GM12878 (cell line): ENCODE measurements at regions not wholly inside any gene's neighbourhood (a gene's known extent, or its start where the extent isn't known, plus 50 kb on each side); places are given as distances from the start of the nearest gene placed in this dataset.

ENCODE experiments used
- ATAC-seq: fragments of 200-7000 bp; cut with Tn5 transposase; 3 replicates; pipeline ENCODE4 v1.9.1; 2020; ENCODE audit warnings: mild to moderate bottlenecking, moderate library complexity
- BruUV-seq: library from RNA; stranded (reverse); fragments of 400-500 nt; replicated peaks from 2 replicates; lab custom pipeline; 2021; lab: Mats Ljungman, UMichigan
- CTCF ChIA-PET: fragments of 300-600 bp; sonication (Branson Sonifier 250); formaldehyde crosslinking; extraction: SDS; loops from one replicate; lab custom pipeline; 2021; ENCODE audit warnings: inconsistent platforms; lab: Yijun Ruan, JAX
- POLR2A ChIA-PET: fragments of 350-600 bp; formaldehyde crosslinking; extraction: SDS; loops from one replicate; lab custom pipeline; 2021; ENCODE audit warnings: inconsistent platforms; lab: Charles Lee
- RAD21 ChIA-PET: fragments of 300-600 bp; sonication (Branson Sonifier 250); formaldehyde crosslinking; loops from one replicate; lab custom pipeline; 2023; ENCODE audit warnings: antibody characterized with exemption; ENCODE audit not compliant: unreplicated experiment; lab: Charles Lee
- SMC1A ChIA-PET: fragments of 300-600 bp; sonication (Branson Sonifier 250); formaldehyde crosslinking; loops from one replicate; lab custom pipeline; 2023; ENCODE audit not compliant: unreplicated experiment, uncharacterized antibody; lab: Charles Lee
- DNase-seq: peaks from one replicate; pipeline ENCODE4 v3.0.0-alpha.2; 2011; ENCODE audit warnings: low read depth, low spot score
- FAIRE-seq: peaks from 3 replicates; lab custom pipeline; 2011; peaks lifted over from hg19 to GRCh38; lab: Jason Lieb, UNC
- H2AFZ ChIP-seq: 2 replicates; pipeline ENCODE4 v1.6.0; 2011; ENCODE audit warnings: low read depth, low read length, control low read depth; ENCODE audit not compliant: control insufficient read depth
- H3K27ac ChIP-seq: 2 replicates; pipeline ENCODE4 v1.5.1; 2011; ENCODE audit warnings: control low read depth; ENCODE audit not compliant: control insufficient read depth, insufficient read depth
- H3K27me3 ChIP-seq, 2 experiments: replicated peaks in 1 of 2; 2 replicates each; pipeline versions ENCODE4 v1.6.0 to v1.6.1; 2011; ENCODE audit warnings: low read length in 1 of 2; ENCODE audit not compliant: control insufficient read depth in 2 of 2, insufficient read depth in 2 of 2
- H3K36me3 ChIP-seq, 2 experiments: 2 replicates each; pipeline ENCODE4 v1.5.1; 2011; ENCODE audit warnings: low read length in 1 of 2; ENCODE audit not compliant: control insufficient read depth in 2 of 2, insufficient read depth in 2 of 2
- H3K4me1 ChIP-seq: 2 replicates; pipeline ENCODE4 v1.6.1; 2011; ENCODE audit warnings: mild to moderate bottlenecking, low read length, moderate library complexity, mixed read lengths; ENCODE audit not compliant: control insufficient read depth, insufficient read depth
- H3K4me2 ChIP-seq: 2 replicates; pipeline ENCODE4 v1.6.0; 2011; ENCODE audit warnings: control low read depth; ENCODE audit not compliant: control insufficient read depth, insufficient read depth
- H3K4me3 ChIP-seq: fragments of 200-600 bp; sonication (generic); 2 replicates; pipeline ENCODE4 v1.5.1; 2016
- H3K79me2 ChIP-seq: 2 replicates; pipeline ENCODE4 v1.6.0; 2011; ENCODE audit warnings: low read length; ENCODE audit not compliant: control insufficient read depth, insufficient read depth
- H3K9ac ChIP-seq: 2 replicates; pipeline ENCODE4 v1.8.0; 2011; ENCODE audit warnings: low read length, control low read depth, mixed read lengths; ENCODE audit not compliant: control insufficient read depth, insufficient read depth
- H3K9me3 ChIP-seq: replicated peaks from 3 replicates; pipeline ENCODE4 v1.5.1; 2011; ENCODE audit warnings: mild to moderate bottlenecking, low read length; ENCODE audit not compliant: control insufficient read depth, insufficient read depth
- H4K20me1 ChIP-seq: 2 replicates; pipeline ENCODE4 v1.6.0; 2011; ENCODE audit not compliant: control insufficient read depth, insufficient read depth
- CREM ChIP-seq: IDR thresholded peaks from 2 replicates; pipeline ENCODE4 v1.6.1; 2014; ENCODE audit warnings: antibody characterized with exemption, low read depth
- E4F1 ChIP-seq: fragments of 450-650 bp; IDR thresholded peaks from 2 replicates; pipeline ENCODE4 v1.6.1; 2018; ENCODE audit warnings: borderline replicate concordance, mild to moderate bottlenecking; ENCODE audit not compliant: partially characterized antibody
- IKZF2 ChIP-seq, 2 experiments: fragments of 450-650 bp; IDR thresholded peaks; 2 replicates each; pipeline ENCODE4 v1.6.1; 2017; ENCODE audit warnings: mild to moderate bottlenecking in 2 of 2, moderate library complexity in 2 of 2
- MYC ChIP-seq: IDR thresholded peaks from 2 replicates; pipeline ENCODE4 v1.6.1; 2011; ENCODE audit warnings: mild to moderate bottlenecking, low read length, moderate library complexity, inconsistent platforms; ENCODE audit not compliant: insufficient read depth, insufficient replicate concordance, insufficient read length, severe bottlenecking
- NFIC ChIP-seq: IDR thresholded peaks from 2 replicates; pipeline ENCODE4 v1.6.1; 2012; ENCODE audit warnings: low read depth, mild to moderate bottlenecking, inconsistent platforms, low read length, moderate library complexity
- POLR2AphosphoS5 ChIP-seq: IDR thresholded peaks from 2 replicates; pipeline ENCODE4 v1.6.1; 2011; ENCODE audit warnings: mild to moderate bottlenecking, low read length, inconsistent platforms
- STAT3 ChIP-seq: IDR thresholded peaks from 2 replicates; pipeline ENCODE4 v1.6.1; 2011; ENCODE audit warnings: low read depth, low read length, improper control_type of control experiment
- YBX1 ChIP-seq: fragments of 450-650 bp; IDR thresholded peaks from 2 replicates; pipeline ENCODE4 v1.6.1; 2016; ENCODE audit warnings: antibody characterized with exemption
- ZSCAN29 ChIP-seq: fragments of 450-650 bp; IDR thresholded peaks from 2 replicates; pipeline ENCODE4 v1.6.1; 2017; ENCODE audit warnings: mild to moderate bottlenecking, moderate library complexity
- WGBS: methylation state at CpG from one replicate; pipeline ENCODE4 v1.1.6; 2016; ENCODE audit warnings: low lambda C conversion rate; ENCODE audit not compliant: insufficient replicate concordance, insufficient coverage; ENCODE audit errors: missing lambda C conversion rate; 5-methylcytosine and 5-hydroxymethylcytosine counted together
- in situ Hi-C: fragments of 300-500 bp; cut with MboI; formaldehyde crosslinking; loops from 9 replicates; pipeline ENCODE4 v1.14.3; 2018; ENCODE audit warnings: mixed read lengths
- intact Hi-C: fragments of 100-400 bp; cut with micrococcal nuclease; formaldehyde crosslinking; loops from one replicate; pipeline ENCODE4 v1.14.2; 2022; ENCODE audit not compliant: unreplicated experiment

- no peak for TF ChIP-seq E4F1
- TF ChIP-seq ZSCAN29, result no peak
- TF ChIP-seq CREM, result no peak
- TF ChIP-seq NFIC, result no peak
- TF ChIP-seq MYC, result no peak
Observed at GRCh38 chr22:48151641-48152040, 1389.2 kb downstream of the TBC1D22A start (continued).

DNA sequence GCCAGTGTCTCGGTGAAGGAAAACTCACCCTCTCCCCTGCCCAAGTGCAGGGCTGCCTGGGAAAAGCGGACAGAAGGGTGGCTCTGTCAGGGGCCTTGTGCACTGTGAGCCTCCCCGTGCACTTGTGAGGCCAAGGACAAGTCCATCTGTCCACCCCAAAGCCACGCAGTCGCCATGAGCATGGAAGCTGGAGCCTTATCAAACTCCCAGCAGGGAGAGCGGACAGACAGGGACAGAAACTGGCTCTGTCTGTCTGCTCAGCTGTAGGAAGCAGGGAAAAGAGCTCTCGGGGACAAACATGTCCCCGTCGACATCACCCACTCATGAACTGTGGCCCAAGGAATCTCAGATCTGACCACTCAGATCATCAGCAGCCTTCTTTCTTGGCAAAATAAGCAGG, 1385.4 kb downstream of the TBC1D22A start:
- TF ChIP-seq STAT3, result no peak
- no peak for TF ChIP-seq POLR2AphosphoS5
- TF ChIP-seq YBX1, result no peak
- no peak for TF ChIP-seq IKZF2 (IDR thresholded peaks at IDR 0.05)
- TF ChIP-seq, all 136 proteins: peak for 0
- H3K9ac ChIP-seq, result no peak overlapping the region
- 40% methylated on average over 9 of the region's 9 CpGs for WGBS
- no TSS peak for BruUV-seq
- no peak for FAIRE-seq
- no peak overlapping the region for H3K4me2 ChIP-seq
- in situ Hi-C loops, result no loop called here
- SMC1A ChIA-PET, result no interaction called here
- CTCF ChIA-PET, result no interaction called here
- no peak overlapping the region for H3K4me3 ChIP-seq
- H3K27ac ChIP-seq, result no peak overlapping the region
- DNase-seq, result no peak
- peaks cover 4% of the 10 kb centered on the region; the same call in 1 of the 2 replicates for H3K4me1 ChIP-seq
- intact Hi-C loops, result no loop called here
- no peaks in the 10 kb centered on the region for H4K20me1 ChIP-seq
- no peak overlapping the region for H2AFZ ChIP-seq
- H3K79me2 ChIP-seq, result no peaks in the 10 kb centered on the region
- RAD21 ChIA-PET, result no interaction called here
- no peaks in the 10 kb centered on the region for H3K36me3 ChIP-seq
- no peak for ATAC-seq
- H3K27me3 ChIP-seq, result no peaks in the 10 kb centered on the region
- POLR2A ChIA-PET, result no interaction called here
- no peaks in the 10 kb centered on the region for H3K9me3 ChIP-seq
